HG02840 (cell line): ENCODE measurements at regions not wholly inside any gene's neighbourhood (a gene's known extent, or its start where the extent isn't known, plus 50 kb on each side); places are given as distances from the start of the nearest gene placed in this dataset.

Experiments
- ATAC-seq: cut with Tn5 transposase; IDR thresholded peaks from one replicate; pipeline ENCODE4 v1.9.1; 2021; ENCODE audit warnings: mild to moderate bottlenecking, moderate library complexity, moderate number of reproducible peaks; ENCODE audit not compliant: unreplicated experiment, low FRiP score

GRCh38 chr15:69574506-69574905, 121.9 kb downstream of the RPLP1 start:
- no peak for ATAC-seq

DNA sequence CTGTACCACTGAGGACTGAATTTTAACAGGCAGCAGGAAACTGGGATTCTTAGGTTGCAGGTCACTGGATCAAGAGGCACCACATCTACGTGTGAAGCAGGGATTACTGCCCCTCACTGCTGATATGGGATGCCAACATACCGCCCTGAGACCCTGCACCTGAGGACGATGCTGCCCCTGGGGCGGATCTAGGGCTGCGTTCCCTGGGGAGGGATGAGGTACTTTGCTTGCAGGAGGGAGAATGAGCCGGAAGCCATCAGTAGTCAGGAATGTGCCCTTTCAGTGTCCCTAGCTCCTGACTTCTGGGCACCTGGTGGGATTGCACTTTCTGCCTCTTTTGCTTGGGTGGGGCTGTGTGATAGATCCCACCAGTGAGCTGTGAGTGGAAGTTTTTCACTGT, 122.8 kb downstream of the RPLP1 start:
- ATAC-seq = no peak

GRCh38 chr15:69576035-69576526, 123.5 kb downstream of the RPLP1 start:
- no peak for ATAC-seq

- no peak for ATAC-seq
These were observed 124.3 kb downstream of the RPLP1 start for GRCh38 chr15:69576948-69577351.

GRCh38 chr15:69577397-69577796, 124.8 kb downstream of the RPLP1 start:
- no peak for ATAC-seq

GRCh38 chr15:69578252-69578651, 125.6 kb downstream of the RPLP1 start:
- no peak for ATAC-seq

GRCh38 chr15:69578787-69579583, 126.4 kb downstream of the RPLP1 start:
- ATAC-seq = no peak

DNA sequence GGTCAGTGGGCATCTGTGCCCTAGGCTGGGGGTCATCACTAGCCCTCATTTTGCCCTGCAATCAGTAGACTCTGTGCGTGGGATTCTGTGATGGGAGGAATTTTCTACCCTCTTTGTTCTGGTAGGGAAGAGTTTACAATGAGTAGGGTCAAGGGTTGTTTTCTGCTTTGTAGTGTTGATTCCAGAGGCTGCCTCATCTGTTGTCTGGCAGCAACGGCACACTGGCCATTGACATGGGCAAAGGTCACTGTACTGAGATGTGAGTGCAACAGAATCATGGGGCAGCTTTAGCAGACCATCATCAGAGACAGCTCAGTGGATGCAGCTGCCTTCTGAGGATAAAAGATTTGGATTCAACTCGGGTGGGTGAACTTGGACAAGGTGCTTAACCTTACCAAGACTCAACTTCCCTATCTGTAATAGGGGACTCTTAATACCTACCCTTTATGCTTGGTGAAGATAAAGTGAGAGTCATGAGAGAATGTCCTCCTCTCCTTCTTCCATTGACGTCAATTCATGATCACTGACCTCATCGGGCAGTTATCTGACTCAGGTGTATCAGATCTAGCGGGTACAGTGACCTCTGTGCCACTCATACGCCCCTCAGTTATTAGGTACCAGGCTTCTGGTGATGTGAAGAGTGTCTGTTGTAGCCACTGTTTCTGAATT, 127.5 kb downstream of the RPLP1 start:
- ATAC-seq = no peak

GRCh38 chr15:69583626-69584025, 131.0 kb downstream of the RPLP1 start:
- ATAC-seq = no peak

DNA sequence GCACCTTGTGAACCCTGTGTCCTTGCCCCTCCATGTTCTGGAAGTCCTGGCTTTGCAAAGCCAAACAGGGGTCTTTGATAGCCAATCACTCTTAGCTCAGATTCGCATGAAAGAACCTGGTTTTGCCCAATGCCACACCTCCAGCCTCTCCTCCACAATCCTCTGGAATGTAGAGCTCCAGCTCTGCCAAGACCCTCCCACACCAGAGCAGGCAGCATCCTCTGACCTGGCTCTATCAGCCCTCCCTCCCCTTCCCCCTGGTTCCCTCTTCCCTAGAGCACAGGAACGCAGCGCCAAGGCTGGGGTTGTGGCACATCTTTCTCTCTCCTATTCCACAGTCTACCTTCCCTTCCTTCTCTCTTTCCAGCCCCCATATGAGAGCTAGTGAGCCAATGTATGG, 133.3 kb downstream of the RPLP1 start:
- no peak for ATAC-seq

DNA sequence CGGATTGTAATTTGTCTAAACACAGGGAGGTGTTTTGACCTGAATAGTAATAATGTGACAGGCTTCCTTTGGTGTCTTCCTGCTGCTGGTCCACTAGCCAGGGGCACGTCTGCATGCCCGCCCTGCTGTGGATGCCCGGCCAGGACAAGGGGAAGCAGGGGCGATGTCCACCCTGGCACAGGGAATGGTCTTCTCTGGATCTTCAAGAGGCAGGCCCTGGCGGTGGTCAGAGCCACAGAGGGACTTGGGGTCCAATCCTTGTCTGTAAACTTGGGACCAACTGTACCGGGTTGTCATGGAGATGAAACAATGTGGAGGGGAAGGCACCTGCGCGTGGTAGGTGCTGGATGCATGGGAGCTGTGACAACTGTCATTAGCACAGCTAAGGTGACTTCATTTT, 134.1 kb downstream of the RPLP1 start:
- no peak for ATAC-seq

DNA sequence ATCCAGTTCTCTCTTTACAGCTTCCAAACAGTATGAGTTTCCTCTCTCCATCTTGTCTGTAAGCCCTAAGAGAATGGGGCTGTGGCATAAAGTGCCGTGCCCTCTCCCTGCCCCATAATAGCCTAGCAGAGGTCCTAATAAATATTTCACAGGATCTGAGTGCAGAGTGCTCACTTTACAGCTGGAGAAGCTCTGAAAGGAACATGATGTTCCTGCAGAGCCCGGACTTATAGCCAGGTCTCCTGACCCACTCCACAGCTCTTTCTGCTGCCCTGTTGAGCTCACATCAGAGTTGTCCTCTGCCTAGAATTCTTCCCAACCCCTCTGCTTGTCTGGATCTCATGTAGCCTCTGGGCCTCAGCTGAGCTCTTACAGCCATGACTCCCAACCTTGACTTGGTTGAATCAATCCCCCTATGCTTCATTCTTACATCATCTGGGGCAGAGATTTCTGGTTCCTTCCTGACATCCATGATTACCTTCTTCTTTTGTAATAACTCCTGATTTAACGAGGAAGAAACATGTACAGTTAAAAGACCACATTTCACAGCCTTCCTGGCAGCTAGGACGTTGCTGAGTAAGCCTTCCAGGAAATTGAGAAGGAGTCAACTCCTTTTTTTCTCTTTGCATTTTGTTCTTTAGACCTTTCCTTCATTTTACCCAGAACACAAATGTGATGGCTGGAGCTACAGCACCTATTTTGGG, 135.3 kb downstream of the RPLP1 start:
- ATAC-seq = no peak

DNA sequence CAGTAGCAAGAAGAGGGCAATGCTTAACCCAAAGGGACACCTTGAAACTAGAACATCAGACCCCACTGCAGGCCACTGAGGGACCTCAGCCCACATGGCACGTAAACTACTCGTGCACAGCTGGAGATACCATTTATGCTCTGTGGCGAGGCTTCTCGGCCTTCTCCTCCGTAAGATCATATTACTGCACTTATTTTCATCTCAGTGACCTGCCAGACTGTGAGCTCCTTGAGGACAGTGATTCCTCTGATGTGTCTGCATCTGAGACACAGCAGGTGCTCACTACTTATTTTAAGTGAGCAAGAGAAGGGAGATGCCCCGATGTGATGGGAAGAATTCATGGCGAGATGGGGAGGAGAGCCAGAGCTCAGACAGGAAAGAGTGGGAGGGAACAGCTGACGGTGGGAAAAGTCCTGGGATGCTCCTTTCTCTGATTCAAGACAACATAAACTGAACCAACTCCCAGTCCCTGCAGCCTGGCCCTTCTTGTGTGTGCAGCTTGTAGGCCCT, 137.6 kb downstream of the RPLP1 start:
- no peak for ATAC-seq

- ATAC-seq = no peak
These were observed 138.4 kb downstream of the RPLP1 start for GRCh38 chr15:69590932-69591524.

DNA sequence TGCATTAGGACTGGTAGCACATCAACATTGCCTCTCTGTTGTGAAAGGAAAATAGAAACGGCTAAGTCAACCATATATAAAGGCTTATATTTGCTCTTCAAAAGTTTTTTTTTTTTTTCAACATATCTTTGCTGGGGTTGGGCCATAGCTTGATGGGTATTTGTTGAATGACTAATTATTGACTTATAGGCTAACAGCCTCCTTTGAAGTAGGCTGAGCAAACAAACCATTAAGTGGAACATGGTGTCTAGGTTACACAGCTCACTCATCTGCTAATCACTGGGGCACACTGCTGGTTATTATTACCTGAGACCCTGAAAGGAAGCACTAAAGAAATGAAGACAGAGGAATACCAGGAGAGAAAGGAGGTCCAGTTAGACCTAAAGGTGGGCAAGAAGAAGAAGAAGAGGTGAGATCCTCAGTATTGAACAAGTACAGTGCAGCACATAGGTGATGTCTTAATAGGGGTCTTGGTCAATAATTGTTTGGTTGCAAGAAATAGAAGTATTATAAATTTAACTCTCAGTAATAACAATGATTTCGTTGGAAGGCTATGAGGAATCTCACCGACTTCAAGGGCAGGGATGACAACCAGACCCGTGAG, 139.4 kb downstream of the RPLP1 start:
- ATAC-seq = no peak

GRCh38 chr15:69592954-69593353, 140.3 kb downstream of the RPLP1 start:
- ATAC-seq = no peak

DNA sequence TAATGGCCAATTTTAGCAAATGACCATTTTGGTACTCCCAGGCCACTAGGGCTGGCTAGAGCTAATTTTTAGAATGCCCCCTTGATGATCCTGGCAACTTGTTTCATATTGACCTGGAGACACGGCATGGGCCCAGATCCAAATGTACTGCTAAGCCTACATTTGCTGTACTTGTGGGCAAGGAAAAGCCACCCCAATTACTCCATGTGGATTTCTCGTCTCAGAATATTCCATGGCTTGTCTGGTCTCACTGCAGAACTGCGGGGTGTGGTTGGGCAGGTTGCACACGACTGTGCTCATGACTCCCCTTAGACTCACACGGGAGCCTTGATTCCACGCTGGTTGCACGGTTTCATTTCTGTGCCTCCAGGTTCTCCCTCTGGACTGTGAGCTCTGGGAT, 140.9 kb downstream of the RPLP1 start:
- no peak for ATAC-seq

DNA sequence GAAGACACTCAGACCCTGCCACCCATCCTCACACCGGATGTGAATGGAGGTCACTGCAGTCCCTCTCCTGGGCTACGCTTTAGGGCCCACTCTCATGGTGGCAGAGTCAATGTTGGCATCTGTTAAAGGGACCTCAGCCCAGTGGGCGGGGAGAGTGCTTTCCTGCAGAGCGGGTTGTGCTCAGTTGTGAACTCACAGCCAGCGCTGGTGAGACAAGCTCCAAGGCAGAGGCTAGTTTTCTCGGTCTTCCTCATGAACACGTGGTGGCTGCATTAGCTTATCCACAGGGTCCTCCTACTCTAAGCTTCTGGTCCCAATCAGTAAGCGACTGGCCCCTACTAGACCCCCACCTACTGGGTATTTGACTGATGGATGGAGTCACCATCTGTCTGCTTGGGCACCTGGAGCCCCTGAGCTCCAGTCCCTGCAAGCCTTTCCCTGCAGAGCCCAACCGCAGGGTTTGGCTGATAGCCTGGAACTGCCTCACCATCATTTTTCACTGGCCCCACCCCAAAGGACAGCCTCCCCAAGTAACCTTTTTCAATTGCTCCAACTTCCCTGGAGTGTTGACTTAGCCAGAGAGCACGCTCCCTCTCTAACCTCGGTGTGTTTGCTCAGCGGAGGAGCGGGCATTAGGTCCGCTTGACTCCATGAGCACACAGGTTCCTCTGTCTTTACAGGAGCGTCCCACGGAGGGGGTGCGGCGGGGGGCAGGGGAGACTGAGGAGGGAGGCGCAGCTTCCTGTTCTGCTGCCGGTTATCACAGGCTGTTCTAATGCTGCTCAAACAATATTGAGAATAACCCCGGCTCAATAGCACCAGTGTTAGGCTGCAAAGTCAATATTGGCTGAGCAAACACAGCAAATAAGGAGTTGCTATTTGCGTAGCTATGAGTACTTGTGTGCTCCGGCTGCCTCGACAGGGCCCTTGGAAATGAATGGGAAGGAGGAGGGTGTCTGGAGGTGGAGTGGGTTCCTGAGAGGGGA, 141.7 kb downstream of the RPLP1 start:
- no peak for ATAC-seq
